Parathyroid adenoma (tissue), 2 donors: ENCODE measurements at regions not wholly inside any gene's neighbourhood (a gene's known extent, or its start where the extent isn't known, plus 50 kb on each side); places are given as distances from the start of the nearest gene placed in this dataset.

Experiments used
- H2AFZ ChIP-seq: fragments of 300-600 bp; sonication (generic); one replicate; pipeline ENCODE4 v1.7.0; 2017; ENCODE audit warnings: antibody characterized with exemption, mild to moderate bottlenecking
- H3K27ac ChIP-seq: fragments of 300-600 bp; sonication (generic); one replicate; pipeline ENCODE4 v1.7.0; 2017
- H3K27me3 ChIP-seq: fragments of 300-600 bp; sonication (generic); one replicate; pipeline ENCODE4 v1.7.0; 2017; ENCODE audit warnings: low read length; ENCODE audit not compliant: control insufficient read depth, insufficient read depth
- H3K36me3 ChIP-seq: fragments of 300-600 bp; sonication (generic); one replicate; pipeline ENCODE4 v1.7.0; 2017; ENCODE audit warnings: low read length; ENCODE audit not compliant: control insufficient read depth, insufficient read depth
- H3K4me1 ChIP-seq: fragments of 300-600 bp; sonication (generic); one replicate; pipeline ENCODE4 v1.7.0; 2017; ENCODE audit warnings: control low read depth
- H3K4me2 ChIP-seq: fragments of 300-600 bp; sonication (generic); one replicate; pipeline ENCODE4 v1.7.0; 2017; ENCODE audit warnings: low read length
- H3K4me3 ChIP-seq: fragments of 300-600 bp; sonication (generic); one replicate; pipeline ENCODE4 v1.7.0; 2017; ENCODE audit warnings: low read depth, low read length
- H3K79me2 ChIP-seq: fragments of 300-600 bp; sonication (generic); one replicate; pipeline ENCODE4 v1.7.0; 2017; ENCODE audit warnings: control low read depth
- H3K9ac ChIP-seq: fragments of 300-600 bp; sonication (generic); one replicate; pipeline ENCODE4 v1.7.0; 2017; ENCODE audit warnings: mild to moderate bottlenecking
- H3K9me3 ChIP-seq: fragments of 300-600 bp; sonication (generic); one replicate; pipeline ENCODE4 v1.7.0; 2017; ENCODE audit warnings: low read length; ENCODE audit not compliant: control insufficient read depth
- CTCF ChIP-seq: fragments of 300-600 bp; sonication (generic); IDR thresholded peaks from one replicate; pipeline ENCODE4 v1.7.0; 2017; ENCODE audit warnings: antibody characterized with exemption, mild to moderate bottlenecking
- donor health status: primary hyperparathyroidism.

GRCh38 chr1:199936441-199936840 lies 91.1 kb upstream of the NR5A2 start:
- no peaks in the 10 kb centered on the region for H3K27me3 ChIP-seq
- no peak for TF ChIP-seq CTCF
- H3K36me3 ChIP-seq, result no peaks in the 10 kb centered on the region
- H3K4me2 ChIP-seq, result no peak overlapping the region
- H2AFZ ChIP-seq, result no peak overlapping the region
- H3K9me3 ChIP-seq, result no peaks in the 10 kb centered on the region
- H3K4me3 ChIP-seq, result no peak overlapping the region
- H3K27ac ChIP-seq, result no peak overlapping the region
- H3K79me2 ChIP-seq, result no peaks in the 10 kb centered on the region
- H3K9ac ChIP-seq, result no peak overlapping the region
- H3K4me1 ChIP-seq, result no peaks in the 10 kb centered on the region

GRCh38 chr1:199937161-199937560 lies 90.3 kb upstream of the NR5A2 start:
- H3K36me3 ChIP-seq, result no peaks in the 10 kb centered on the region
- no peaks in the 10 kb centered on the region for H3K79me2 ChIP-seq
- H3K4me1 ChIP-seq, result no peaks in the 10 kb centered on the region
- H3K27me3 ChIP-seq, result no peaks in the 10 kb centered on the region
- TF ChIP-seq CTCF, result no peak
- no peak overlapping the region for H3K4me2 ChIP-seq
- H2AFZ ChIP-seq, result no peak overlapping the region
- H3K4me3 ChIP-seq, result no peak overlapping the region
- H3K9ac ChIP-seq, result no peak overlapping the region
- H3K27ac ChIP-seq, result no peak overlapping the region
- H3K9me3 ChIP-seq, result no peaks in the 10 kb centered on the region

GRCh38 chr1:199937661-199938060 lies 89.8 kb upstream of the NR5A2 start:
- H3K4me1 ChIP-seq, result no peaks in the 10 kb centered on the region
- no peaks in the 10 kb centered on the region for H3K36me3 ChIP-seq
- H3K9me3 ChIP-seq, result no peaks in the 10 kb centered on the region
- no peak overlapping the region for H3K4me2 ChIP-seq
- no peaks in the 10 kb centered on the region for H3K79me2 ChIP-seq
- no peak overlapping the region for H3K4me3 ChIP-seq
- H2AFZ ChIP-seq, result no peak overlapping the region
- no peak overlapping the region for H3K27ac ChIP-seq
- H3K27me3 ChIP-seq, result no peaks in the 10 kb centered on the region
- no peak overlapping the region for H3K9ac ChIP-seq
- TF ChIP-seq CTCF, result no peak

- Histone ChIP-seq H3K4me3 (no peak overlapping the region), H3K27me3 (no peaks in the 10 kb centered on the region), H3K9me3 (no peaks in the 10 kb centered on the region), H3K4me2 (no peak overlapping the region), H3K4me1 (no peaks in the 10 kb centered on the region), H2AFZ (no peak overlapping the region), H3K36me3 (no peaks in the 10 kb centered on the region), H3K9ac (no peak overlapping the region), H3K79me2 (no peaks in the 10 kb centered on the region), H3K27ac (no peak overlapping the region)
- no peak for TF ChIP-seq CTCF
Observed at GRCh38 chr1:199944986-199945385, 82.5 kb upstream of the NR5A2 start.

DNA sequence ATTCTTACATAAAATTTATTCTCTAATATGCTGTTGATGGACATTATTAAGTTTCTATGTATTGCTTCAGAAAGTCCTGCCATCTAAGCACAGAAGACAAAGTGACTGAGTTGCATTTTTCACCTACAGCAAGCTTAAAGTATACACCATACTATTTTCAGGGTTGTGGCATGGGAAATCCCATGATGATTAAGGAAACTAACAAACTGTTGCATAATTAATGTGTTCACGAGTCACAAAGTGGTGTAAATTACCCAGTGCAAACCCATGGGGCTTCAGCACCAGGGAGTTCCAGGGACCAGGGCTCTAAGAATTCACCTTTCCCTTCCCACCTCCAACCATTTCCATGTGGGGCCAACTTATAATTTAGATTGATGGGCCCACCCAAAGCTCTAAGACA lies 81.9 kb upstream of the NR5A2 start:
- Histone ChIP-seq H3K4me2 (no peak overlapping the region), H3K36me3 (no peaks in the 10 kb centered on the region)
- no peak for TF ChIP-seq CTCF

More for the DNA sequence above, 81.9 kb upstream of the NR5A2 start:
- Histone ChIP-seq H3K79me2 (no peaks in the 10 kb centered on the region), H3K27ac (no peak overlapping the region), H2AFZ (no peak overlapping the region), H3K9me3 (no peaks in the 10 kb centered on the region), H3K4me1 (no peaks in the 10 kb centered on the region), H3K9ac (no peak overlapping the region), H3K4me3 (no peak overlapping the region), H3K27me3 (no peaks in the 10 kb centered on the region)
